A549 (cell line): ENCODE measurements at regions not wholly inside any gene's neighbourhood (a gene's known extent, or its start where the extent isn't known, plus 50 kb on each side); places are given as distances from the start of the nearest gene placed in this dataset.
A peak's percentile ranks its signal among the peaks of the same experiment; 100 is the strongest.

Source experiments
- ATAC-seq, 2 experiments: fragments of 200-7000 bp in 1 of 2; fragments of >200 bp in 1 of 2; cut with Nextera tagmentation in 1 of 2; cut with Tn5 transposase in 1 of 2; 3 replicates each; pipeline versions ENCODE4 v1.8.0 to v1.9.1; 2018 to 2020; ENCODE audit warnings: mild to moderate bottlenecking in 1 of 2, moderate library complexity in 1 of 2
- CTCF ChIA-PET: fragments of 300-600 bp; sonication (Branson Sonifier 250); formaldehyde crosslinking; extraction: SDS; loops from one replicate; lab custom pipeline; 2021; ENCODE audit warnings: antibody characterized with exemption, inconsistent platforms; lab: Yijun Ruan, JAX
- POLR2A ChIA-PET: fragments of 350-600 bp; formaldehyde crosslinking; extraction: SDS; loops from one replicate; lab custom pipeline; 2021; ENCODE audit warnings: antibody characterized with exemption, inconsistent platforms; lab: Yijun Ruan, JAX
- DNase-seq, 2 experiments: peaks; one replicate each; pipeline versions ENCODE4 v3.0.0 to v3.0.0-alpha.2; 2011 to 2016; ENCODE audit warnings: low read depth in 1 of 2, low spot score in 1 of 2
- FAIRE-seq: peaks from 2 replicates; lab custom pipeline; 2011; peaks lifted over from hg19 to GRCh38; lab: Jason Lieb, UNC
- H3K27ac ChIP-seq, 2 experiments: fragments of >200 bp; sonication (Bioruptor Twin); formaldehyde crosslinking; 3 replicates each; pipeline ENCODE4 v1.5.1; 2016 to 2017
- H3K4me1 ChIP-seq: fragments of >200 bp; sonication (Bioruptor Twin); formaldehyde crosslinking; 3 replicates; pipeline ENCODE4 v1.6.1; 2016
- H3K4me2 ChIP-seq: fragments of >200 bp; sonication (Bioruptor Twin); formaldehyde crosslinking; 3 replicates; pipeline ENCODE4 v1.6.1; 2016
- H3K4me3 ChIP-seq: fragments of >200 bp; sonication (Bioruptor Twin); formaldehyde crosslinking; 3 replicates; pipeline ENCODE4 v1.5.1; 2016
- H3K9me3 ChIP-seq: fragments of >200 bp; sonication (Bioruptor Twin); formaldehyde crosslinking; 3 replicates; pipeline ENCODE4 v1.6.1; 2016
- CHD4 ChIP-seq: fragments of 200-600 bp; sonication (generic); IDR thresholded peaks from 2 replicates; pipeline ENCODE4 v1.6.1; 2016; ENCODE audit warnings: antibody characterized with exemption, mild to moderate bottlenecking, borderline replicate concordance
- CTCF ChIP-seq: fragments of >200 bp; sonication (Bioruptor Twin); formaldehyde crosslinking; IDR thresholded peaks from 3 replicates; pipeline ENCODE4 v1.5.1; 2016
- EHF ChIP-seq: fragments of 250-450 bp; sonication (Bioruptor Pico); IDR thresholded peaks from 2 replicates; pipeline ENCODE4 v1.5.0; 2020; ENCODE audit warnings: mild to moderate bottlenecking
- EHMT2 ChIP-seq: fragments of 200-600 bp; sonication (generic); IDR thresholded peaks from 2 replicates; pipeline ENCODE4 v1.6.1; 2016; ENCODE audit warnings: antibody characterized with exemption, low read depth, mild to moderate bottlenecking, moderate library complexity
- EP300 ChIP-seq, 2 experiments: fragments of >200 bp; sonication (Bioruptor Twin); formaldehyde crosslinking; IDR thresholded peaks; 2 replicates in 1 of 2; 3 replicates in 1 of 2; pipeline ENCODE4 v1.6.1; 2016 to 2017
- FOSL2 ChIP-seq, 2 experiments: fragments of 450-650 bp in 1 of 2; fragments of >200 bp in 1 of 2; sonication (Bioruptor Twin) in 1 of 2; formaldehyde crosslinking; IDR thresholded peaks; 2 replicates each; pipeline versions ENCODE4 v1.5.0 to v1.6.1; 2016 to 2020; ENCODE audit warnings: mild to moderate bottlenecking in 1 of 2, moderate library complexity in 1 of 2
- HOXA7 ChIP-seq: fragments of 250-450 bp; sonication (Bioruptor Pico); IDR thresholded peaks from 2 replicates; pipeline ENCODE4 v1.5.0; 2020; ENCODE audit warnings: mild to moderate bottlenecking, moderate library complexity
- MAX ChIP-seq: IDR thresholded peaks from 2 replicates; pipeline ENCODE4 v1.6.1; 2012
- MAZ ChIP-seq: fragments of 150-350 bp; IDR thresholded peaks from 2 replicates; pipeline ENCODE4 v1.6.1; 2014; ENCODE audit warnings: antibody characterized with exemption, low read depth, low read length, borderline replicate concordance
- MYC ChIP-seq: IDR thresholded peaks from 2 replicates; pipeline ENCODE4 v1.6.1; 2012; ENCODE audit warnings: mild to moderate bottlenecking, inconsistent platforms, low read length, improper control_type of control experiment, borderline replicate concordance
- NFE2L2 ChIP-seq: fragments of 150-350 bp; conservative IDR thresholded peaks from 2 replicates; pipeline ENCODE4 v1.6.1; 2014; ENCODE audit warnings: low read length
- NR3C1 ChIP-seq: fragments of >200 bp; sonication (Bioruptor Twin); formaldehyde crosslinking; IDR thresholded peaks from 3 replicates; pipeline ENCODE4 v1.6.1; 2017
- POLR2A ChIP-seq: IDR thresholded peaks from 2 replicates; pipeline ENCODE4 v1.6.1; 2012; ENCODE audit warnings: mild to moderate bottlenecking, low read length
- RAD21 ChIP-seq, 2 experiments: fragments of >200 bp in 1 of 2; sonication (Bioruptor Twin) in 1 of 2; formaldehyde crosslinking in 1 of 2; IDR thresholded peaks in 1 of 2; conservative IDR thresholded peaks in 1 of 2; 2 replicates in 1 of 2; 3 replicates in 1 of 2; pipeline ENCODE4 v1.6.1; 2012 to 2018; ENCODE audit warnings: inconsistent platforms in 1 of 2
- SMC3 ChIP-seq: fragments of >200 bp; sonication (Bioruptor Twin); formaldehyde crosslinking; IDR thresholded peaks from 3 replicates; pipeline ENCODE4 v1.6.1; 2018; ENCODE audit warnings: inconsistent platforms
- SREBF2 ChIP-seq: fragments of 450-650 bp; IDR thresholded peaks from 2 replicates; pipeline ENCODE4 v1.6.1; 2014; ENCODE audit warnings: mild to moderate bottlenecking, moderate library complexity
- TP53 ChIP-seq: fragments of 250-450 bp; sonication (Bioruptor Pico); IDR thresholded peaks from 2 replicates; pipeline ENCODE4 v1.5.0; 2021; ENCODE audit warnings: mild to moderate bottlenecking, moderate library complexity
- USF2 ChIP-seq: fragments of 450-650 bp; IDR thresholded peaks from 2 replicates; pipeline ENCODE4 v1.6.1; 2014; ENCODE audit warnings: antibody characterized with exemption
- ZC3H11A ChIP-seq: fragments of 450-650 bp; IDR thresholded peaks from 2 replicates; pipeline ENCODE4 v1.6.1; 2014; ENCODE audit warnings: antibody characterized with exemption, mild to moderate bottlenecking
- ZSCAN20 ChIP-seq: fragments of 250-450 bp; sonication (Bioruptor Pico); IDR thresholded peaks from 2 replicates; pipeline ENCODE4 v1.8.0; 2022; ENCODE audit warnings: mild to moderate bottlenecking, moderate library complexity
- WGBS: methylation state at CpG from one replicate; pipeline ENCODE4 v1.1.6; 2017; ENCODE audit errors: missing lambda C conversion rate; 5-methylcytosine and 5-hydroxymethylcytosine counted together
- TF ChIP-seq, protein P1 (sequence below): fragments of >200 bp; sonication (Bioruptor Twin); formaldehyde crosslinking; IDR thresholded peaks from 3 replicates; pipeline ENCODE4 v1.6.1; 2016
- TF ChIP-seq, protein P2 (sequence below): fragments of 250-450 bp; sonication (Bioruptor Pico); IDR thresholded peaks from 2 replicates; pipeline ENCODE4 v1.5.0; 2021; ENCODE audit warnings: mild to moderate bottlenecking, moderate library complexity, borderline replicate concordance

- 26% methylated on average over 21 of the region's 21 CpGs for WGBS
- Histone ChIP-seq H3K27ac (peak overlapping the region; percentile 41 to 71; a peak in 5 of 6 replicates), H3K4me3 (peak overlapping the region; percentile 27; the same call in 2 of the 3 replicates), H3K4me1 (peaks cover 33% of the 10 kb centered on the region), H3K4me2 (peak overlapping the region; percentile 74), H3K9me3 (peaks cover 8% of the 10 kb centered on the region; the same call in 1 of the 3 replicates)
- ChIA-PET CTCF (interaction anchor here (0.7 to 7.3 kb wide), 39 partner anchors 8 to 225 kb away, joined by 3 to 61 read pairs (median 5); partner anchors contain the start of genes KSR1 and WSB1), POLR2A (no interaction called here)
- no peak for DNase-seq
- FAIRE-seq = no peak
- ATAC-seq = peak; percentile 46 to 63
- TF ChIP-seq USF2 = 0 out of 2 replicates have a peak, but pooled peaks have one; percentile 27
- TF ChIP-seq TP53 = no peak
- TF ChIP-seq NFE2L2 = no peak
- TF ChIP-seq FOSL2 (IDR thresholded peaks at IDR 0.05) = no peak
- TF ChIP-seq FOSL2 (CRISPR knock-in tag; IDR thresholded peaks at IDR 0.05) = no peak
Measured at GRCh38 chr17:27379888-27380533, 76.2 kb upstream of the KSR1 start.

DNA sequence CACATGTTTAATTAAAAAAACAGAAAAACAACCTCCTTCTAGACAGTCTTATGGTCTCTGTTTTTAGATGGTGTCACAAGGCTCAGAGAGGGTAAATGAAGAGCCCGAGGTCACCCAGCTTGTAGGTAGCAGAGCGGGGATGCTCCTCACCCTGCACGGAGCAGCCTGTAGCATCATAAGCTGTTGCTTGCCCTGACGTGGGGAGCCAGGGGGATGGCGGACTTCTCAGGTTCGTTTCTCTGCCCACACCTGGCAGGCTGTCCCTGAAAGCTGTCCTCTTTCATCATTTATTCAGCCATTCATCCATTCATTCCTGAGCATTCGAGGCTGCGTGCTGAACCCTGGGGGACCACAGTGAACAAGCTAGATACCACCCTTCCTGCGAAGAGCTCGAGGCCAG lies 75.7 kb upstream of the KSR1 start:
- no peak for DNase-seq
- whole genome bisulfite sequencing = 68% methylated on average over 10 of the region's 10 CpGs
- FAIRE-seq = no peak
- CTCF ChIA-PET = interaction anchor here (0.6 to 7.3 kb wide), 39 partner anchors 8 to 225 kb away, joined by 3 to 61 read pairs (median 5); partner anchors contain the start of genes KSR1 and WSB1
- H3K4me2 ChIP-seq = peak overlapping the region; percentile 74
- POLR2A ChIA-PET = no interaction called here
- peaks cover 33% of the 10 kb centered on the region for H3K4me1 ChIP-seq
- ATAC-seq = peak in 1 of 2 experiments; percentile 24; a peak in 3 of 6 replicates
- peak overlapping the region; percentile 27; the same call in 2 of the 3 replicates for H3K4me3 ChIP-seq
- peak overlapping the region; percentile 41 to 71; a peak in 5 of 6 replicates for H3K27ac ChIP-seq
- TF ChIP-seq EHF (CRISPR knock-in tag) (no peak), TP53 (peak; percentile 39; the same call in 1 of the 2 replicates)
- peaks cover 7% of the 10 kb centered on the region; the same call in 1 of the 3 replicates for H3K9me3 ChIP-seq

- CTCF ChIA-PET = interaction anchor here (0.6 to 7.3 kb wide), 48 partner anchors 8 to 227 kb away, joined by 3 to 61 read pairs (median 5); partner anchors contain the start of genes KSR1 and WSB1
- Histone ChIP-seq H3K9me3 (peaks cover 7% of the 10 kb centered on the region; the same call in 1 of the 3 replicates), H3K4me3 (no peak overlapping the region; the same call in 2 of the 3 replicates), H3K27ac (peak overlapping the region in 1 of 2 experiments; percentile 71; a peak in 3 of 6 replicates), H3K4me2 (peak overlapping the region; percentile 74), H3K4me1 (peaks cover 33% of the 10 kb centered on the region)
- DNase-seq (peak; percentile 78 to 90), ATAC-seq (peak; percentile 73 to 92), FAIRE-seq (no peak)
- POLR2A ChIA-PET = no interaction called here
- TF ChIP-seq, protein P1, sequence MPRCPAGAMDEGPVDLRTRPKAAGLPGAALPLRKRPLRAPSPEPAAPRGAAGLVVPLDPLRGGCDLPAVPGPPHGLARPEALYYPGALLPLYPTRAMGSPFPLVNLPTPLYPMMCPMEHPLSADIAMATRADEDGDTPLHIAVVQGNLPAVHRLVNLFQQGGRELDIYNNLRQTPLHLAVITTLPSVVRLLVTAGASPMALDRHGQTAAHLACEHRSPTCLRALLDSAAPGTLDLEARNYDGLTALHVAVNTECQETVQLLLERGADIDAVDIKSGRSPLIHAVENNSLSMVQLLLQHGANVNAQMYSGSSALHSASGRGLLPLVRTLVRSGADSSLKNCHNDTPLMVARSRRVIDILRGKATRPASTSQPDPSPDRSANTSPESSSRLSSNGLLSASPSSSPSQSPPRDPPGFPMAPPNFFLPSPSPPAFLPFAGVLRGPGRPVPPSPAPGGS = no peak
- TF ChIP-seq FOSL2 (IDR thresholded peaks at IDR 0.05) (no peak), FOSL2 (CRISPR knock-in tag; IDR thresholded peaks at IDR 0.05) (no peak; the same call in 1 of the 2 replicates), MYC (peak; percentile 49; the same call in 1 of the 2 replicates), NR3C1 (no peak), ZC3H11A (no peak), SMC3 (peak; percentile 84), ZSCAN20 (CRISPR knock-in tag) (no peak), POLR2A (no peak), MAX (peak; percentile 45; the same call in 1 of the 2 replicates), CHD4 (no peak), MAZ (0 out of 2 replicates have a peak, but pooled peaks have one; percentile 29), SREBF2 (no peak), EHMT2 (no peak), HOXA7 (CRISPR knock-in tag) (no peak), RAD21 (conservative IDR thresholded peaks at IDR 0.05 in 1 of 2, IDR thresholded peaks at IDR 0.05 in 1 of 2) (peak; percentile 62 to 66), CTCF (peak; percentile 96), EP300 (IDR thresholded peaks at IDR 0.05) (no peak)
- TF ChIP-seq, protein P2, sequence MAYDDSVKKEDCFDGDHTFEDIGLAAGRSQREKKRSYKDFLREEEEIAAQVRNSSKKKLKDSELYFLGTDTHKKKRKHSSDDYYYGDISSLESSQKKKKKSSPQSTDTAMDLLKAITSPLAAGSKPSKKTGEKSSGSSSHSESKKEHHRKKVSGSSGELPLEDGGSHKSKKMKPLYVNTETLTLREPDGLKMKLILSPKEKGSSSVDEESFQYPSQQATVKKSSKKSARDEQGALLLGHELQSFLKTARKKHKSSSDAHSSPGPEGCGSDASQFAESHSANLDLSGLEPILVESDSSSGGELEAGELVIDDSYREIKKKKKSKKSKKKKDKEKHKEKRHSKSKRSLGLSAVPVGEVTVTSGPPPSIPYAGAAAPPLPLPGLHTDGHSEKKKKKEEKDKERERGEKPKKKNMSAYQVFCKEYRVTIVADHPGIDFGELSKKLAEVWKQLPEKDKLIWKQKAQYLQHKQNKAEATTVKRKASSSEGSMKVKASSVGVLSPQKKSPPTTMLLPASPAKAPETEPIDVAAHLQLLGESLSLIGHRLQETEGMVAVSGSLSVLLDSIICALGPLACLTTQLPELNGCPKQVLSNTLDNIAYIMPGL (CRISPR knock-in tag) = no peak
- 36% methylated on average over 20 of the region's 22 CpGs for WGBS
Measured at GRCh38 chr17:27381007-27381501, 75.2 kb upstream of the KSR1 start.
